Breast epithelium (tissue), 3 donors: ENCODE measurements at regions not wholly inside any gene's neighbourhood (a gene's known extent, or its start where the extent isn't known, plus 50 kb on each side); places are given as distances from the start of the nearest gene placed in this dataset.

Experiments
- CTCF ChIP-seq, 3 donors: fragments of 450-650 bp; IDR thresholded peaks; one replicate each; pipeline ENCODE4 v1.5.1; 2016 to 2017; ENCODE audit warnings: antibody characterized with exemption in 3 of 3, mild to moderate bottlenecking in 3 of 3, moderate library complexity in 3 of 3
- POLR2A ChIP-seq: fragments of 450-650 bp; IDR thresholded peaks from one replicate; pipeline ENCODE4 v1.6.1; 2016; ENCODE audit warnings: antibody characterized with exemption, mild to moderate bottlenecking, moderate library complexity

GRCh38 chr2:182634386-182634785 is 81.7 kb upstream of the DNAJC10 start:
- TF ChIP-seq POLR2A (no peak), CTCF (IDR thresholded peaks at IDR 0.05) (no peak)
